ENCODE measurements at regions not wholly inside any gene's neighbourhood (a gene's known extent, or its start where the extent isn't known, plus 50 kb on each side); places are given as distances from the start of the nearest gene placed in this dataset.

DNA sequence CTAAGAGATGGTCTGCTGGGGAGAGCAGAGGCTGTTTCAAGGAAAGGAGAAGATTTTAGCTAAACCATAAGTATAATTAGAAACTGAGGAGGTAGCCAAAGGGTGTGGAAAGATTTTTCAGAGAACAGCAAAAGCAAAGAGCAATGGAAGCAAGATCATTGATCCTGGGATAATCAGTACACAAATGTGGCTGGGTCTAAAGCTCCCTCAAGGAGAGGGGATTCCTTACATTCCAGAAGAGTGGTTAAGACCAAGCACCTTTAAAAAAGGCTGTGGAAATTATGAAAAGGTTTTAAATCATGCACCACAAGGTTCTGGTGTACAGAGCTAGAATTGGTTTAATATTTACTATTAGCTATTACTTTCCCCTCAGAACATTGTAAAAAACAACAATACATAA lies 246.0 kb upstream of the UBE2E3 start:
- Histone ChIP-seq H3K36me3 (no peaks in the 10 kb centered on the region), H3K27ac (no peak overlapping the region), H3K27me3 (no peaks in the 10 kb centered on the region), H3K4me3 (no peak overlapping the region), H3K4me1 (peaks cover 0 to 3% (median 0%) of the 10 kb centered on the region in 4 donors), H3K9me3 (no peaks in the 10 kb centered on the region)
- no peak for TF ChIP-seq POLR2AphosphoS5 (IDR thresholded peaks at IDR 0.05)
- TF ChIP-seq, protein P1, sequence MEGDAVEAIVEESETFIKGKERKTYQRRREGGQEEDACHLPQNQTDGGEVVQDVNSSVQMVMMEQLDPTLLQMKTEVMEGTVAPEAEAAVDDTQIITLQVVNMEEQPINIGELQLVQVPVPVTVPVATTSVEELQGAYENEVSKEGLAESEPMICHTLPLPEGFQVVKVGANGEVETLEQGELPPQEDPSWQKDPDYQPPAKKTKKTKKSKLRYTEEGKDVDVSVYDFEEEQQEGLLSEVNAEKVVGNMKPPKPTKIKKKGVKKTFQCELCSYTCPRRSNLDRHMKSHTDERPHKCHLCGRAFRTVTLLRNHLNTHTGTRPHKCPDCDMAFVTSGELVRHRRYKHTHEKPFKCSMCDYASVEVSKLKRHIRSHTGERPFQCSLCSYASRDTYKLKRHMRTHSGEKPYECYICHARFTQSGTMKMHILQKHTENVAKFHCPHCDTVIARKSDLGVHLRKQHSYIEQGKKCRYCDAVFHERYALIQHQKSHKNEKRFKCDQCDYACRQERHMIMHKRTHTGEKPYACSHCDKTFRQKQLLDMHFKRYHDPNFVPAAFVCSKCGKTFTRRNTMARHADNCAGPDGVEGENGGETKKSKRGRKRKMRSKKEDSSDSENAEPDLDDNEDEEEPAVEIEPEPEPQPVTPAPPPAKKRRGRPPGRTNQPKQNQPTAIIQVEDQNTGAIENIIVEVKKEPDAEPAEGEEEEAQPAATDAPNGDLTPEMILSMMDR (IDR thresholded peaks at IDR 0.05) = no peak
- no peak for TF ChIP-seq POLR2A (IDR thresholded peaks at IDR 0.05)
- no peak for TF ChIP-seq EP300 (IDR thresholded peaks at IDR 0.05)
- intact Hi-C loops (cut with DNase I; ENCODE audit: low total_unique reads) = no loop called here
- DNase-seq = no peak

GRCh38 chr2:180733330-180733729 lies 247.1 kb upstream of the UBE2E3 start:
- no peaks in the 10 kb centered on the region for H3K9me3 ChIP-seq
- no peak overlapping the region for H3K4me3 ChIP-seq
- H3K4me1 ChIP-seq = peaks cover 0 to 3% (median 0%) of the 10 kb centered on the region in 4 donors
- no peak overlapping the region for H3K27ac ChIP-seq
- TF ChIP-seq, protein P1 (IDR thresholded peaks at IDR 0.05) = no peak
- TF ChIP-seq POLR2AphosphoS5 (IDR thresholded peaks at IDR 0.05) (no peak), EP300 (IDR thresholded peaks at IDR 0.05) (no peak), POLR2A (IDR thresholded peaks at IDR 0.05) (no peak)
- H3K27me3 ChIP-seq = no peaks in the 10 kb centered on the region
- intact Hi-C loops (cut with DNase I; ENCODE audit: low total_unique reads) = no loop called here
- 84 to 93% (median 88%) methylated on average over 1 of the region's 1 CpG for WGBS, 5 donors
- DNase-seq = no peak
- no peaks in the 10 kb centered on the region for H3K36me3 ChIP-seq

DNA sequence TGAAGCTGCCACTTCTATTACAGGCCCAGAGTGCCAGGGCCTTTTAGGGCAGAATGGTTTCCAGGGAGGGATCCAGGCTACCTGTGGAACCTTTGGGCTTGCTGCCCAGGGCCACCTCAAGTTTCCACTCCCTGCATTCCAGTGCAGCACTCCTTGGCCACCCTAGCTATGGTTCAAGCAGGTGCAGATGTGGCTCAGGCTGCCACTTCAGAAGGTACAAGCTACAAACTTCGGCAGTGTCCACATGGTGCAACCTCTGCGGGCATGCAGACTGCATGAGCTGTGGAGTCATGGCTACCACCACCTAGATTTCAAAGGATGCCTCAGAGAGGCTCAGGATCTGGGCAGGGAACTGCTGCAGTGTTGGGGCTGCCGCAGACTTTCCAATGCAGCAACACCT lies 248.1 kb upstream of the UBE2E3 start:
- Histone ChIP-seq H3K9me3 (no peaks in the 10 kb centered on the region), H3K36me3 (no peaks in the 10 kb centered on the region), H3K27ac (peak overlapping the region in 2 of 5 donors; percentile 19 to 64), H3K4me1 (peaks cover 0 to 3% (median 0%) of the 10 kb centered on the region in 4 donors), H3K4me3 (no peak overlapping the region), H3K27me3 (no peaks in the 10 kb centered on the region)
- TF ChIP-seq, protein P1 (IDR thresholded peaks at IDR 0.05) = no peak
- TF ChIP-seq POLR2AphosphoS5 (IDR thresholded peaks at IDR 0.05) (no peak), EP300 (IDR thresholded peaks at IDR 0.05) (no peak), POLR2A (IDR thresholded peaks at IDR 0.05) (no peak)
- intact Hi-C loops (cut with DNase I; ENCODE audit: low total_unique reads) = no loop called here
- no peak for DNase-seq
- WGBS, 5 donors = 88 to 100% (median 96%) methylated on average over 1 to 3 of the region's 3 CpGs

DNA sequence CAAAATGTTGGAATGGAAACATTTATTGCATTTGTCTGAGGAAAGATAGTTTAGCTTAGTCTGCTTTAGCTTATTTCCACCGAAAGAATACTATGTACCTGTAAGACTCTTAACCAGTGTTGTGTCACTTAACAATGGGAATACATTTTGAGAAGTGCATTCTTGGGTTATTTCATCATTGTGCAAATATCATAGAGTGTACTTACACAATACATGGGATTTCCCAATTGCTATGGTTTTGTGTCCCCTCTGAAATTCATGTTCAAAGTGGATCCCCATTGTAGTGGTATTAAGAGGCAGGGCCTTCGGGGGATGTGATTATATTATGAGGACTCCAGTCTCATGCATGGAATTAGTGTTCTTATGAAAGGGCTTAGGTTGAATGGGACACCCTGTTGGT lies 249.4 kb upstream of the UBE2E3 start:
- intact Hi-C loops (cut with DNase I; ENCODE audit: low total_unique reads) = no loop called here
- DNase-seq = no peak
- H3K27ac ChIP-seq = no peak overlapping the region

More for the DNA sequence above, 249.4 kb upstream of the UBE2E3 start:
- TF ChIP-seq, protein P1 (IDR thresholded peaks at IDR 0.05) = no peak
- TF ChIP-seq EP300 (IDR thresholded peaks at IDR 0.05) (no peak), POLR2A (IDR thresholded peaks at IDR 0.05) (no peak), POLR2AphosphoS5 (IDR thresholded peaks at IDR 0.05) (no peak)
- WGBS, 5 donors = 82 to 94% (median 92%) methylated on average over 2 of the region's 2 CpGs
- peaks cover 0 to 3% (median 0%) of the 10 kb centered on the region in 4 donors for H3K4me1 ChIP-seq
- H3K9me3 ChIP-seq = no peaks in the 10 kb centered on the region
- no peaks in the 10 kb centered on the region for H3K27me3 ChIP-seq
- no peak overlapping the region for H3K4me3 ChIP-seq
- no peaks in the 10 kb centered on the region for H3K36me3 ChIP-seq
